Mononuclear cell (primary cell): ENCODE measurements at regions not wholly inside any gene's neighbourhood (a gene's known extent, or its start where the extent isn't known, plus 50 kb on each side); places are given as distances from the start of the nearest gene placed in this dataset.
"Not testable (repeated sequence)": the region's sequence is repeated elsewhere in the genome, so short reads cannot be mapped to it uniquely, and the experiment has no call there.

Experiments used
- H3K27me3 ChIP-seq: 2 replicates; pipeline ENCODE4 v1.6.0; 2011; ENCODE audit warnings: low read length, control low read depth; ENCODE audit not compliant: insufficient read depth
- H3K4me1 ChIP-seq: 2 replicates; pipeline ENCODE4 v1.5.1; 2011; ENCODE audit warnings: mild to moderate bottlenecking, low read length, control low read depth; ENCODE audit not compliant: insufficient read depth
- H3K4me3 ChIP-seq: 2 replicates; pipeline ENCODE4 v1.5.1; 2011; ENCODE audit warnings: mild to moderate bottlenecking, low read length, moderate library complexity
- H3K9me3 ChIP-seq: 2 replicates; pipeline ENCODE4 v1.5.1; 2011; ENCODE audit warnings: low read depth, mild to moderate bottlenecking, control low read depth, low read length

GRCh38 chr9:40975351-40975750 is 153.1 kb downstream of the FOXD4L6 start:
- H3K4me3 ChIP-seq, H3K27me3 ChIP-seq, H3K9me3 ChIP-seq, H3K4me1 ChIP-seq: not testable (repeated sequence)

- H3K9me3 ChIP-seq, H3K4me3 ChIP-seq, H3K4me1 ChIP-seq, H3K27me3 ChIP-seq: not testable (repeated sequence)
Observed at GRCh38 chr9:40974912-40975311, 153.6 kb downstream of the FOXD4L6 start.

- not testable (repeated sequence) for H3K4me1 ChIP-seq, H3K4me3 ChIP-seq, H3K9me3 ChIP-seq, H3K27me3 ChIP-seq
Observed at GRCh38 chr9:40971773-40972172, 156.7 kb downstream of the FOXD4L6 start.

- not testable (repeated sequence) for H3K4me3 ChIP-seq, H3K27me3 ChIP-seq, H3K4me1 ChIP-seq, H3K9me3 ChIP-seq
Observed at GRCh38 chr9:40970340-40970739, 158.1 kb downstream of the FOXD4L6 start.

GRCh38 chr9:40962461-40962860 is 166.0 kb downstream of the FOXD4L6 start:
- H3K4me1 ChIP-seq, H3K4me3 ChIP-seq, H3K27me3 ChIP-seq, H3K9me3 ChIP-seq: not testable (repeated sequence)

- not testable (repeated sequence) for H3K9me3 ChIP-seq, H3K4me3 ChIP-seq, H3K27me3 ChIP-seq, H3K4me1 ChIP-seq
Observed at GRCh38 chr9:40951876-40952494, 176.5 kb downstream of the FOXD4L6 start.

GRCh38 chr9:40946228-40946627 is 182.3 kb downstream of the FOXD4L6 start:
- not testable (repeated sequence) for H3K4me3 ChIP-seq, H3K27me3 ChIP-seq, H3K9me3 ChIP-seq, H3K4me1 ChIP-seq

- H3K27me3 ChIP-seq, H3K9me3 ChIP-seq, H3K4me3 ChIP-seq, H3K4me1 ChIP-seq: not testable (repeated sequence)
Observed at GRCh38 chr9:40942730-40943129, 185.8 kb downstream of the FOXD4L6 start.

- H3K4me1 ChIP-seq, H3K27me3 ChIP-seq, H3K4me3 ChIP-seq, H3K9me3 ChIP-seq: not testable (repeated sequence)
Observed at GRCh38 chr9:40939888-40940209, 188.6 kb downstream of the FOXD4L6 start.

- H3K27me3 ChIP-seq, H3K9me3 ChIP-seq, H3K4me3 ChIP-seq, H3K4me1 ChIP-seq: not testable (repeated sequence)
Observed at GRCh38 chr9:40939201-40939887, 189.1 kb downstream of the FOXD4L6 start.

- H3K4me1 ChIP-seq = no peaks in the 10 kb centered on the region
- peaks cover 18% of the 10 kb centered on the region for H3K9me3 ChIP-seq
- no peak overlapping the region for H3K4me3 ChIP-seq
- no peaks in the 10 kb centered on the region for H3K27me3 ChIP-seq
Observed at GRCh38 chr9:40935336-40935735, 193.1 kb downstream of the FOXD4L6 start.

GRCh38 chr9:40934480-40934879 is 194.0 kb downstream of the FOXD4L6 start:
- peaks cover 21% of the 10 kb centered on the region for H3K9me3 ChIP-seq
- not testable (repeated sequence) for H3K4me3 ChIP-seq, H3K27me3 ChIP-seq, H3K4me1 ChIP-seq

- not testable (repeated sequence) for H3K4me1 ChIP-seq, H3K4me3 ChIP-seq, H3K27me3 ChIP-seq
- H3K9me3 ChIP-seq = peaks cover 55% of the 10 kb centered on the region
Observed at GRCh38 chr9:40930426-40930825, 198.1 kb downstream of the FOXD4L6 start.

- not testable (repeated sequence) for H3K4me3 ChIP-seq, H3K27me3 ChIP-seq, H3K4me1 ChIP-seq
- H3K9me3 ChIP-seq = peaks cover 61% of the 10 kb centered on the region
Observed at GRCh38 chr9:40929488-40929845, 199.0 kb downstream of the FOXD4L6 start.

- Histone ChIP-seq H3K27me3 (no peaks in the 10 kb centered on the region), H3K4me3 (no peak overlapping the region), H3K9me3 (peaks cover 67% of the 10 kb centered on the region), H3K4me1 (no peaks in the 10 kb centered on the region)
Observed at GRCh38 chr9:40928803-40929487, 199.5 kb downstream of the FOXD4L6 start.
